Cardiac muscle cell (in vitro differentiated cells and primary cell): ENCODE measurements at regions not wholly inside any gene's neighbourhood (a gene's known extent, or its start where the extent isn't known, plus 50 kb on each side); places are given as distances from the start of the nearest gene placed in this dataset.

Source experiments
- DNase-seq, 2 donors: peaks; one replicate each; pipeline versions ENCODE4 v3.0.0 to v3.0.0-alpha.2; 2010 to 2017; ENCODE audit warnings: low read depth in 1 of 2, low spot score in 1 of 2
- H3K27ac ChIP-seq: fragments of 200-600 bp; sonication (generic); 2 replicates; pipeline ENCODE4 v1.5.1; 2016
- H3K27me3 ChIP-seq: fragments of 200-600 bp; sonication (generic); 2 replicates; pipeline ENCODE4 v1.6.0; 2016; ENCODE audit warnings: control low read depth
- H3K36me3 ChIP-seq: fragments of 200-600 bp; sonication (generic); 2 replicates; pipeline ENCODE4 v1.5.1; 2016; ENCODE audit warnings: control low read depth
- H3K4me1 ChIP-seq: fragments of 200-600 bp; sonication (generic); 2 replicates; pipeline ENCODE4 v1.8.1; 2017; ENCODE audit warnings: low read depth, mild to moderate bottlenecking, mixed run types
- H3K4me3 ChIP-seq: fragments of 200-600 bp; sonication (generic); 2 replicates; pipeline ENCODE4 v1.5.1; 2016; ENCODE audit warnings: mild to moderate bottlenecking
- H3K9me3 ChIP-seq: fragments of 200-600 bp; sonication (generic); 2 replicates; pipeline ENCODE4 v1.5.1; 2017; ENCODE audit warnings: low read depth, mild to moderate bottlenecking, control low read depth
- CTCF ChIP-seq: IDR thresholded peaks from 2 replicates; pipeline ENCODE4 v1.5.1; 2012; ENCODE audit warnings: low read depth, mild to moderate bottlenecking, low read length

DNA sequence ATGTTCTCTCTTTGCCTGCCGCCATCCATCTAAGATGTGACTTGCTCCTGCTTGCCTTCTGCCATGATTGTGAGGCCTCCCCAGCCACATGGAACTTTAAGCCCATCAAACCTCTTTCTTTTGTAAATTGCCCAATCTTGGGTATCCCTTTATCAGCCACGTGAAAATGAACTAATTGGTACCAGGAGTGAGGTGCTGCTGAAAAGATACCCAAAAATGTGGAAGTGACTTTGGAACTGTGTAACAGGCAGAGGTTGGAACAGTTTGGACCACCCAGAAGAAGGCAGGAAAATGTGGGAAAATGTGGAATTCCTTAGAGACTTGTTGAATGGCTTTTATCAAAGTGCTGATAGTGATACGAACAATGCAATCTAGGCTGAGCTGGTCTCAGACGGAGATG, 694.9 kb downstream of the FRK start:
- H3K27ac ChIP-seq = no peak overlapping the region
- TF ChIP-seq CTCF = no peak

DNA sequence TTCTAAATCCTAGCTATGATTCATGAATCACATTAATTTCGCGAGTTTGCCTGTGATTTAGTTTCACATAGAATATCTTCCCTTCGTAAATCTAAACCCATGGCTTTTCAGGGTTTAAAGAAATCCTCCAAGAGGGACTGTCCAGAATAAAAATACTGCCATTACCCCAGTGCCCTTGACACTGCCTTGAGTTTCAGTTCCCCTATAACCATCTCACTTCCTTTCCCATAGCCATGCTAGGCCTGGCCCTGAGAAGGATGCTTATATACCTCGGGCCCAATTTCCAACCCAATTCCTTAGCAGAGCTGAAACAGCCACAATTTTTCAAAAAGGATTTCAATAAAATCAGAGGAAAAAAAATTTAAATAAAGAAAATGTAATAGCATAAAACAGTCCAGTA, 697.3 kb downstream of the FRK start:
- no peaks in the 10 kb centered on the region for H3K9me3 ChIP-seq
- DNase-seq = no peak
- no peak for TF ChIP-seq CTCF
- H3K27ac ChIP-seq = no peak overlapping the region
- no peak overlapping the region for H3K4me3 ChIP-seq
- H3K36me3 ChIP-seq = no peaks in the 10 kb centered on the region
- H3K4me1 ChIP-seq = no peaks in the 10 kb centered on the region
- H3K27me3 ChIP-seq = no peaks in the 10 kb centered on the region

More for the DNA sequence above, 694.9 kb downstream of the FRK start:
- H3K4me3 ChIP-seq = no peak overlapping the region
- H3K4me1 ChIP-seq = no peaks in the 10 kb centered on the region
- no peaks in the 10 kb centered on the region for H3K9me3 ChIP-seq
- H3K36me3 ChIP-seq = no peaks in the 10 kb centered on the region
- DNase-seq = no peak
- no peaks in the 10 kb centered on the region for H3K27me3 ChIP-seq

GRCh38 chr6:115362234-115362633, 698.5 kb downstream of the FRK start:
- H3K9me3 ChIP-seq = no peaks in the 10 kb centered on the region
- H3K36me3 ChIP-seq = no peaks in the 10 kb centered on the region
- no peak overlapping the region for H3K27ac ChIP-seq
- no peak for TF ChIP-seq CTCF
- H3K4me3 ChIP-seq = no peak overlapping the region
- H3K27me3 ChIP-seq = no peaks in the 10 kb centered on the region
- no peaks in the 10 kb centered on the region for H3K4me1 ChIP-seq
- DNase-seq = no peak

- H3K36me3 ChIP-seq = no peaks in the 10 kb centered on the region
- H3K9me3 ChIP-seq = no peaks in the 10 kb centered on the region
- no peaks in the 10 kb centered on the region for H3K27me3 ChIP-seq
- no peak overlapping the region for H3K27ac ChIP-seq
- no peaks in the 10 kb centered on the region for H3K4me1 ChIP-seq
- no peak for DNase-seq
- H3K4me3 ChIP-seq = no peak overlapping the region
- TF ChIP-seq CTCF = no peak
These were observed 699.9 kb downstream of the FRK start for GRCh38 chr6:115360602-115361325.

DNA sequence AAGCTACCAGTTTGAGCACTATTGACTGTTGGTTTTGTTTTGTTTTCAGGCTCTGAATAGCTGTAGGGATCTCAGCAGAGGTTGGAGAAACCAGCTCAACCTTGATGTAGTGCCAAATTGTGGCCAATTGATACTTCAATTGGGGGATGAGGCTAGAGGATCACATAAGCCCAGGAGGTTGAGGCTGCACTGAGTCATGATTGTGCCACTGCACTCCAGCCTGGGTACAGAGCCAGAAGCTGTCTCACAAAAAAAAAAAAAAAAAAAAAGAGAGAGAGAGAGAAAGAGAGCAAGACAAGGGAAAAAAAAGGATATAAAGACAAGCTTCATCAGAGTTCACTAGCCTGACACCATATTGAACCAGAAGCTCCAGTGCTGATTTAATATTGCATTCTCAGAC, 702.1 kb downstream of the FRK start:
- no peaks in the 10 kb centered on the region for H3K9me3 ChIP-seq
- H3K4me3 ChIP-seq = no peak overlapping the region
- DNase-seq = no peak
- H3K27me3 ChIP-seq = no peaks in the 10 kb centered on the region
- H3K27ac ChIP-seq = no peak overlapping the region
- H3K4me1 ChIP-seq = peaks cover 8% of the 10 kb centered on the region
- TF ChIP-seq CTCF = no peak
- H3K36me3 ChIP-seq = no peaks in the 10 kb centered on the region
